Endothelial cell of umbilical vein (primary cell): ENCODE measurements at regions not wholly inside any gene's neighbourhood (a gene's known extent, or its start where the extent isn't known, plus 50 kb on each side); places are given as distances from the start of the nearest gene placed in this dataset.

Source experiments
- CTCF ChIP-seq, 2 donors: IDR thresholded peaks; 1 replicate in 1 of 2; 2 replicates in 1 of 2; pipeline ENCODE4 v1.5.1; 2011; ENCODE audit warnings: low read length in 2 of 2, mild to moderate bottlenecking in 2 of 2, moderate library complexity in 2 of 2, control low read depth in 1 of 2, inconsistent platforms in 1 of 2, low read depth in 1 of 2; ENCODE audit not compliant: insufficient read depth in 1 of 2; ENCODE audit errors: extremely low read depth in 1 of 2
- EZH2 ChIP-seq: IDR thresholded peaks from 2 replicates; pipeline ENCODE4 v1.6.1; 2012; ENCODE audit warnings: borderline replicate concordance, low read depth, mild to moderate bottlenecking, moderate library complexity, low read length, inconsistent platforms; ENCODE audit not compliant: severe bottlenecking
- JUN ChIP-seq: IDR thresholded peaks from 2 replicates; pipeline ENCODE4 v1.6.1; 2011; ENCODE audit warnings: borderline replicate concordance, low read depth; ENCODE audit not compliant: insufficient read length, insufficient read depth
- MAX ChIP-seq: IDR thresholded peaks from 2 replicates; pipeline ENCODE4 v1.6.1; 2011; ENCODE audit not compliant: insufficient read depth, insufficient read length
- MYC ChIP-seq: IDR thresholded peaks from one replicate; pipeline ENCODE4 v1.6.1; 2011; ENCODE audit warnings: mild to moderate bottlenecking, low read depth, low read length
- POLR2A ChIP-seq: IDR thresholded peaks from 2 replicates; pipeline ENCODE4 v1.6.1; 2012; ENCODE audit warnings: low read depth, mild to moderate bottlenecking, control low read depth, low read length
- POLR2AphosphoS5 ChIP-seq: IDR thresholded peaks from 2 replicates; pipeline ENCODE4 v1.6.1; 2012; ENCODE audit warnings: low read depth, mild to moderate bottlenecking, control low read depth, low read length, moderate library complexity; ENCODE audit not compliant: insufficient read depth

GRCh38 chr18:67308819-67309218, 207.7 kb downstream of the DSEL start:
- TF ChIP-seq CTCF (IDR thresholded peaks at IDR 0.05; ENCODE audit: extremely low read depth in 1 of 2, insufficient read depth in 1 of 2, low read depth in 1 of 2, low read length in 2 of 2), result no peak
- no peak for TF ChIP-seq POLR2AphosphoS5
- no peak for TF ChIP-seq EZH2
- TF ChIP-seq POLR2A, result no peak
- TF ChIP-seq MAX, result no peak
- no peak for TF ChIP-seq JUN
- no peak for TF ChIP-seq MYC
